HEK293 (cell line): ENCODE measurements at regions not wholly inside any gene's neighbourhood (a gene's known extent, or its start where the extent isn't known, plus 50 kb on each side); places are given as distances from the start of the nearest gene placed in this dataset.

Experiments used
- CTCF ChIA-PET: fragments of 350-600 bp; formaldehyde crosslinking; extraction: SDS; loops from one replicate; lab custom pipeline; 2021; ENCODE audit warnings: antibody characterized with exemption; lab: Yijun Ruan, JAX
- POLR2A ChIA-PET: fragments of 300-600 bp; formaldehyde crosslinking; extraction: SDS; loops from one replicate; lab custom pipeline; 2020; ENCODE audit warnings: antibody characterized with exemption, inconsistent platforms; lab: Yijun Ruan, JAX
- H3K27ac ChIP-seq: fragments of 200-500 bp; sonication (Bioruptor generic); 2 replicates; pipeline ENCODE4 v1.5.1; 2014; ENCODE audit warnings: low read depth, low read length, control low read depth, inconsistent platforms; ENCODE audit errors: extremely low read depth
- H3K36me3 ChIP-seq, 2 experiments: fragments of 200-500 bp in 1 of 2; sonication (Bioruptor generic) in 1 of 2; 1 replicate in 1 of 2; 2 replicates in 1 of 2; pipeline ENCODE4 v1.5.1; 2014 to 2017; ENCODE audit warnings: inconsistent platforms in 2 of 2, low read length in 2 of 2; ENCODE audit not compliant: control insufficient read depth in 2 of 2, insufficient read depth in 1 of 2
- H3K4me1 ChIP-seq: fragments of 200-500 bp; sonication (Bioruptor generic); 2 replicates; pipeline ENCODE4 v1.5.1; 2014; ENCODE audit warnings: mild to moderate bottlenecking, low read length, inconsistent platforms; ENCODE audit not compliant: control insufficient read depth, insufficient read depth
- H3K4me3 ChIP-seq: 2 replicates; pipeline ENCODE4 v1.5.1; 2011; ENCODE audit warnings: low read depth, mild to moderate bottlenecking, control low read depth, low read length, moderate library complexity
- H3K9me3 ChIP-seq: fragments of 200-500 bp; sonication (Bioruptor generic); 2 replicates; pipeline ENCODE4 v1.5.1; 2014; ENCODE audit warnings: low read depth, low read length, inconsistent platforms; ENCODE audit not compliant: control insufficient read depth, insufficient read depth
- AEBP2 ChIP-seq: fragments of 450-650 bp; formaldehyde crosslinking; IDR thresholded peaks from 2 replicates; pipeline ENCODE4 v1.5.1; 2016; ENCODE audit warnings: missing biosample characterization, missing genetic modification characterization, borderline replicate concordance
- BCL11A ChIP-seq: fragments of 450-650 bp; formaldehyde crosslinking; IDR thresholded peaks from 2 replicates; pipeline ENCODE4 v1.5.1; 2016; ENCODE audit warnings: low read depth, missing biosample characterization, missing genetic modification characterization
- EGR2 ChIP-seq: fragments of 450-650 bp; formaldehyde crosslinking; IDR thresholded peaks from 2 replicates; pipeline ENCODE4 v1.5.1; 2016; ENCODE audit warnings: low read depth, missing biosample characterization, missing genetic modification characterization
- PRDM1 ChIP-seq: fragments of 450-650 bp; formaldehyde crosslinking; IDR thresholded peaks from 2 replicates; pipeline ENCODE4; 2016; ENCODE audit warnings: missing biosample characterization, missing genetic modification characterization
- SP2 ChIP-seq: fragments of 450-650 bp; formaldehyde crosslinking; IDR thresholded peaks from 2 replicates; pipeline ENCODE4 v1.5.1; 2016; ENCODE audit warnings: missing biosample characterization, missing genetic modification characterization
- ZFHX2 ChIP-seq: fragments of 450-650 bp; formaldehyde crosslinking; conservative IDR thresholded peaks from 2 replicates; pipeline ENCODE4 v1.5.1; 2016; ENCODE audit warnings: missing biosample characterization, missing genetic modification characterization
- ZNF148 ChIP-seq: fragments of 450-650 bp; formaldehyde crosslinking; IDR thresholded peaks from 2 replicates; pipeline ENCODE4 v1.5.0; 2017; ENCODE audit warnings: missing biosample characterization, missing genetic modification characterization, borderline replicate concordance
- ZNF16 ChIP-seq: fragments of 450-650 bp; formaldehyde crosslinking; IDR thresholded peaks from 2 replicates; pipeline ENCODE4 v1.5.1; 2016; ENCODE audit warnings: low read depth, missing biosample characterization, missing genetic modification characterization
- ZNF311 ChIP-seq: fragments of 450-650 bp; formaldehyde crosslinking; IDR thresholded peaks from 2 replicates; pipeline ENCODE4 v1.5.1; 2017; ENCODE audit warnings: missing biosample characterization, missing genetic modification characterization, borderline replicate concordance
- ZNF488 ChIP-seq: fragments of 450-650 bp; formaldehyde crosslinking; IDR thresholded peaks from 2 replicates; pipeline ENCODE4 v1.5.1; 2016; ENCODE audit warnings: missing biosample characterization, missing genetic modification characterization
- ZNF514 ChIP-seq: fragments of 450-650 bp; formaldehyde crosslinking; IDR thresholded peaks from 2 replicates; pipeline ENCODE4 v1.5.1; 2016; ENCODE audit warnings: missing biosample characterization, missing genetic modification characterization
- ZNF626 ChIP-seq: fragments of 450-650 bp; sonication (Bioruptor Pico); formaldehyde crosslinking; IDR thresholded peaks from 2 replicates; pipeline ENCODE4 v1.5.1; 2018; ENCODE audit warnings: missing biosample characterization, missing genetic modification characterization, inconsistent platforms
- ZNF747 ChIP-seq: fragments of 450-650 bp; formaldehyde crosslinking; IDR thresholded peaks from 2 replicates; pipeline ENCODE4 v1.5.1; 2016; ENCODE audit warnings: missing biosample characterization, missing genetic modification characterization
- ZNF792 ChIP-seq: fragments of 450-650 bp; formaldehyde crosslinking; IDR thresholded peaks from 2 replicates; pipeline ENCODE4 v1.5.1; 2016; ENCODE audit warnings: missing biosample characterization, missing genetic modification characterization
- TF ChIP-seq, protein P1 (sequence below): fragments of 450-650 bp; formaldehyde crosslinking; IDR thresholded peaks from 2 replicates; pipeline ENCODE4 v1.5.1; 2016; ENCODE audit warnings: missing biosample characterization, missing genetic modification characterization
- TF ChIP-seq, protein P2 (sequence below): fragments of 450-650 bp; formaldehyde crosslinking; IDR thresholded peaks from 2 replicates; pipeline ENCODE4 v1.5.1; 2016; ENCODE audit warnings: missing biosample characterization, missing genetic modification characterization

DNA sequence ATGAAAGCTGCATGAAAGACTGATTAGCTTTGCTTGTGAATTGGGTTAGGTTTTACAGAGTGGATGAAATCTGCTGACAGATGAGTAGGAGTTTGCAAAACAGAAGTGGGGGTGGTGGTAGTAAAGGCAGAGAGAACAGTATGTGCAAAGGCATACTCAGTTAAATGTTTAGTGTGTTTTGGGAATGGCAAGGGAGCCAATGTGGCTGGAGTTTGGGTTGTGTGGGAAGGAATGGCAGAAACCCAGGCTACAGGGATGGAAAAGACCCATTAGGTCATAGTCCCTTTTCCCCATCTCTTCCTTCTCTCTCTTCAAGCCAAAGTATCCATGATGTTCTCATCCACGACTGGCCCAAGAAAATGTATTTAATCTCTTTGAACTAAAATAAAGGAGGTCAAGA, 362.2 kb upstream of the LYPLAL1 start:
- no peak overlapping the region for H3K4me3 ChIP-seq
- H3K9me3 ChIP-seq = no peaks in the 10 kb centered on the region
- H3K27ac ChIP-seq = no peak overlapping the region
- POLR2A ChIA-PET = no interaction called here
- no peaks in the 10 kb centered on the region for H3K36me3 ChIP-seq
- 0 out of 2 replicates have a peak, but pooled peaks cover 4% of the 10 kb centered on the region for H3K4me1 ChIP-seq
- TF ChIP-seq ZNF626 (tag by site-specific recombination) = no peak
- no peak for TF ChIP-seq PRDM1 (tag by site-specific recombination)
- TF ChIP-seq EGR2 = peak; percentile 81
- peak; percentile 81 for TF ChIP-seq ZFHX2 (tag by site-specific recombination)
- no peak for TF ChIP-seq ZNF148 (tag by site-specific recombination)
- TF ChIP-seq BCL11A (tag by site-specific recombination) = no peak
- no peak for TF ChIP-seq ZNF16
- no peak for TF ChIP-seq AEBP2 (tag by site-specific recombination)
- CTCF ChIA-PET = no interaction called here

DNA sequence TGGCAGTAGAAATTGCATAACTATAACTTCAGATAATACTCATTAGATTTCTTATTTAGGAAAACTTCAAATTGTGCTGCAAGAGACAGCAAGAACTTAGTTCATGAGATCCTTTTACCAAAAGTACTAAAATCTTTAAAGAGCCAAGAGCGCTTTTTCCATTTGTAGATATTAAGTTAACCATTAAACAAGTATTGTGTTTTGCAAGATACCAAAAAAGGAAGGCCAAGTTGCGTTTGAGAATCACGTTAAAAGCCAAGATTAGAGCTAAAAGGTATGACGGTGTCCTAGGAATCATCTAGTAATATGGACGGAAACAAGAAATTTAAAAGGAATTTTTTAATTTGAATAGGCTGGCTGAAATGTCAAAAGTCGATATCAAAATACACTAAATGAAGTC, 361.3 kb upstream of the LYPLAL1 start:
- CTCF ChIA-PET = interaction anchor here (0.6 to 0.7 kb wide), 2 partner anchors 20 to 93 kb away, joined by 3 read pairs; no protein-coding TSS in a partner anchor
- Histone ChIP-seq H3K9me3 (no peaks in the 10 kb centered on the region), H3K4me3 (no peak overlapping the region), H3K27ac (no peak overlapping the region), H3K4me1 (0 out of 2 replicates have a peak, but pooled peaks cover 4% of the 10 kb centered on the region), H3K36me3 (no peaks in the 10 kb centered on the region)
- POLR2A ChIA-PET = no interaction called here
- TF ChIP-seq, protein P1, sequence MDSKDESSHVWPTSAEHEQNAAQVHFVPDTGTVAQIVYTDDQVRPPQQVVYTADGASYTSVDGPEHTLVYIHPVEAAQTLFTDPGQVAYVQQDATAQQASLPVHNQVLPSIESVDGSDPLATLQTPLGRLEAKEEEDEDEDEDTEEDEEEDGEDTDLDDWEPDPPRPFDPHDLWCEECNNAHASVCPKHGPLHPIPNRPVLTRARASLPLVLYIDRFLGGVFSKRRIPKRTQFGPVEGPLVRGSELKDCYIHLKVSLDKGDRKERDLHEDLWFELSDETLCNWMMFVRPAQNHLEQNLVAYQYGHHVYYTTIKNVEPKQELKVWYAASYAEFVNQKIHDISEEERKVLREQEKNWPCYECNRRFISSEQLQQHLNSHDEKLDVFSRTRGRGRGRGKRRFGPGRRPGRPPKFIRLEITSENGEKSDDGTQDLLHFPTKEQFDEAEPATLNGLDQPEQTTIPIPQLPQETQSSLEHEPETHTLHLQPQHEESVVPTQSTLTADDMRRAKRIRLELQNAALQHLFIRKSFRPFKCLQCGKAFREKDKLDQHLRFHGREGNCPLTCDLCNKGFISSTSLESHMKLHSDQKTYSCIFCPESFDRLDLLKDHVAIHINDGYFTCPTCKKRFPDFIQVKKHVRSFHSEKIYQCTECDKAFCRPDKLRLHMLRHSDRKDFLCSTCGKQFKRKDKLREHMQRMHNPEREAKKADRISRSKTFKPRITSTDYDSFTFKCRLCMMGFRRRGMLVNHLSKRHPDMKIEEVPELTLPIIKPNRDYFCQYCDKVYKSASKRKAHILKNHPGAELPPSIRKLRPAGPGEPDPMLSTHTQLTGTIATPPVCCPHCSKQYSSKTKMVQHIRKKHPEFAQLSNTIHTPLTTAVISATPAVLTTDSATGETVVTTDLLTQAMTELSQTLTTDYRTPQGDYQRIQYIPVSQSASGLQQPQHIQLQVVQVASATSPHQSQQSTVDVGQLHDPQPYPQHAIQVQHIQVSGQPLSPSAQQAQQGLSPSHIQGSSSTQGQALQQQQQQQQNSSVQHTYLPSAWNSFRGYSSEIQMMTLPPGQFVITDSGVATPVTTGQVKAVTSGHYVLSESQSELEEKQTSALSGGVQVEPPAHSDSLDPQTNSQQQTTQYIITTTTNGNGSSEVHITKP (tag by site-specific recombination) = no peak
- TF ChIP-seq SP2 = no peak
- no peak for TF ChIP-seq ZNF792
- TF ChIP-seq, protein P2, sequence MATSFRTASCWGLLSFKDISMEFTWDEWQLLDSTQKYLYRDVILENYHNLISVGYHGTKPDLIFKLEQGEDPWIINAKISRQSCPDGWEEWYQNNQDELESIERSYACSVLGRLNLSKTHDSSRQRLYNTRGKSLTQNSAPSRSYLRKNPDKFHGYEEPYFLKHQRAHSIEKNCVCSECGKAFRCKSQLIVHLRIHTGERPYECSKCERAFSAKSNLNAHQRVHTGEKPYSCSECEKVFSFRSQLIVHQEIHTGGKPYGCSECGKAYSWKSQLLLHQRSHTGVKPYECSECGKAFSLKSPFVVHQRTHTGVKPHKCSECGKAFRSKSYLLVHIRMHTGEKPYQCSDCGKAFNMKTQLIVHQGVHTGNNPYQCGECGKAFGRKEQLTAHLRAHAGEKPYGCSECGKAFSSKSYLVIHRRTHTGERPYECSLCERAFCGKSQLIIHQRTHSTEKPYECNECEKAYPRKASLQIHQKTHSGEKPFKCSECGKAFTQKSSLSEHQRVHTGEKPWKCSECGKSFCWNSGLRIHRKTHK (tag by site-specific recombination) = no peak
- no peak for TF ChIP-seq ZNF747 (tag by site-specific recombination)
- no peak for TF ChIP-seq ZNF514 (tag by site-specific recombination)
- no peak for TF ChIP-seq ZNF311 (tag by site-specific recombination)
- no peak for TF ChIP-seq ZNF488 (tag by site-specific recombination)
